ENCODE measurements at regions not wholly inside any gene's neighbourhood (a gene's known extent, or its start where the extent isn't known, plus 50 kb on each side); places are given as distances from the start of the nearest gene placed in this dataset.
"Not testable (repeated sequence)": the region's sequence is repeated elsewhere in the genome, so short reads cannot be mapped to it uniquely, and the experiment has no call there.

DNA sequence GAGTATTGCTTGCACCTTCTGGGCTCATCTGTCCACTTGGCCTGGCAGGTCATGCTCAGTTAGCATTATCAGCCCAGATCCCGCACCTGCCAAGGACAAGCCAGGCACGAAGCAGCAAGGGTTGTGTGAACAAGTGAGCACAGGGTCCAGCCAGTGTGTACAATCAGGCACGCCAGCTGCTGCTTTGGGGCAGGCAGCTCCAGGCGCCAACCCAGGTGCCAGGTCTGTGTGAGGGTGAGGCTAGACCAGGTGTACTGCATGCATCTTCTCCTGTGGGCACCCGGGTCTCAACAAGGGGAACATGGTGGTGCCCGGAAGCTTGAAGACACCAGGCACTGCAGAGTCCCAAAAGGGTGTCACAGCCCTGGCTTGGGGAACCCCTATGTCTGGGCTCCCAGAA is 1446.8 kb downstream of the PCDH9 start:
- Histone ChIP-seq H3K4me1 (ENCODE audit: control insufficient read depth in 4 of 4, insufficient read depth in 4 of 4, low read length in 3 of 4) (no peaks in the 10 kb centered on the region), H3K4me3 (ENCODE audit: low read depth in 1 of 3, low read length in 3 of 3) (no peak overlapping the region), H3K27me3 (ENCODE audit: control insufficient read depth in 4 of 4, insufficient read depth in 4 of 4, low read length in 3 of 4) (no peaks in the 10 kb centered on the region), H3K27ac (ENCODE audit: low read depth in 1 of 2, low read length in 2 of 2) (no peak overlapping the region), H3K9ac (ENCODE audit: low read depth in 1 of 2, low read length in 2 of 2) (no peak overlapping the region), H3K36me3 (ENCODE audit: control insufficient read depth in 4 of 4, insufficient read depth in 3 of 4, low read depth in 1 of 4, low read length in 3 of 4) (no peaks in the 10 kb centered on the region), H3K9me3 (ENCODE audit: control insufficient read depth in 4 of 4, low read length in 3 of 4) (no peaks in the 10 kb centered on the region)
- TF ChIP-seq, protein P1, sequence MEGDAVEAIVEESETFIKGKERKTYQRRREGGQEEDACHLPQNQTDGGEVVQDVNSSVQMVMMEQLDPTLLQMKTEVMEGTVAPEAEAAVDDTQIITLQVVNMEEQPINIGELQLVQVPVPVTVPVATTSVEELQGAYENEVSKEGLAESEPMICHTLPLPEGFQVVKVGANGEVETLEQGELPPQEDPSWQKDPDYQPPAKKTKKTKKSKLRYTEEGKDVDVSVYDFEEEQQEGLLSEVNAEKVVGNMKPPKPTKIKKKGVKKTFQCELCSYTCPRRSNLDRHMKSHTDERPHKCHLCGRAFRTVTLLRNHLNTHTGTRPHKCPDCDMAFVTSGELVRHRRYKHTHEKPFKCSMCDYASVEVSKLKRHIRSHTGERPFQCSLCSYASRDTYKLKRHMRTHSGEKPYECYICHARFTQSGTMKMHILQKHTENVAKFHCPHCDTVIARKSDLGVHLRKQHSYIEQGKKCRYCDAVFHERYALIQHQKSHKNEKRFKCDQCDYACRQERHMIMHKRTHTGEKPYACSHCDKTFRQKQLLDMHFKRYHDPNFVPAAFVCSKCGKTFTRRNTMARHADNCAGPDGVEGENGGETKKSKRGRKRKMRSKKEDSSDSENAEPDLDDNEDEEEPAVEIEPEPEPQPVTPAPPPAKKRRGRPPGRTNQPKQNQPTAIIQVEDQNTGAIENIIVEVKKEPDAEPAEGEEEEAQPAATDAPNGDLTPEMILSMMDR (IDR thresholded peaks at IDR 0.05; ENCODE audit: low read depth, low read length, missing input control): no peak
- TF ChIP-seq TAF1 (conservative IDR thresholded peaks at IDR 0.05) (no peak), EGR1 (IDR thresholded peaks at IDR 0.05; ENCODE audit: low read depth in 2 of 2) (no peak), YY1 (IDR thresholded peaks at IDR 0.05) (no peak), GABPA (IDR thresholded peaks at IDR 0.05 in 1 of 2, conservative IDR thresholded peaks at IDR 0.05 in 1 of 2) (no peak), RXRA (IDR thresholded peaks at IDR 0.05) (no peak), HNF4G (IDR thresholded peaks at IDR 0.05) (no peak), FOXA1 (IDR thresholded peaks at IDR 0.05) (no peak)
- TF ChIP-seq, protein P2, sequence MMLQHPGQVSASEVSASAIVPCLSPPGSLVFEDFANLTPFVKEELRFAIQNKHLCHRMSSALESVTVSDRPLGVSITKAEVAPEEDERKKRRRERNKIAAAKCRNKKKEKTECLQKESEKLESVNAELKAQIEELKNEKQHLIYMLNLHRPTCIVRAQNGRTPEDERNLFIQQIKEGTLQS (IDR thresholded peaks at IDR 0.05): no peak
- TF ChIP-seq, protein P3, sequence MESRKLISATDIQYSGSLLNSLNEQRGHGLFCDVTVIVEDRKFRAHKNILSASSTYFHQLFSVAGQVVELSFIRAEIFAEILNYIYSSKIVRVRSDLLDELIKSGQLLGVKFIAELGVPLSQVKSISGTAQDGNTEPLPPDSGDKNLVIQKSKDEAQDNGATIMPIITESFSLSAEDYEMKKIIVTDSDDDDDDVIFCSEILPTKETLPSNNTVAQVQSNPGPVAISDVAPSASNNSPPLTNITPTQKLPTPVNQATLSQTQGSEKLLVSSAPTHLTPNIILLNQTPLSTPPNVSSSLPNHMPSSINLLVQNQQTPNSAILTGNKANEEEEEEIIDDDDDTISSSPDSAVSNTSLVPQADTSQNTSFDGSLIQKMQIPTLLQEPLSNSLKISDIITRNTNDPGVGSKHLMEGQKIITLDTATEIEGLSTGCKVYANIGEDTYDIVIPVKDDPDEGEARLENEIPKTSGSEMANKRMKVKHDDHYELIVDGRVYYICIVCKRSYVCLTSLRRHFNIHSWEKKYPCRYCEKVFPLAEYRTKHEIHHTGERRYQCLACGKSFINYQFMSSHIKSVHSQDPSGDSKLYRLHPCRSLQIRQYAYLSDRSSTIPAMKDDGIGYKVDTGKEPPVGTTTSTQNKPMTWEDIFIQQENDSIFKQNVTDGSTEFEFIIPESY (IDR thresholded peaks at IDR 0.05): no peak
- TF ChIP-seq, protein P4, sequence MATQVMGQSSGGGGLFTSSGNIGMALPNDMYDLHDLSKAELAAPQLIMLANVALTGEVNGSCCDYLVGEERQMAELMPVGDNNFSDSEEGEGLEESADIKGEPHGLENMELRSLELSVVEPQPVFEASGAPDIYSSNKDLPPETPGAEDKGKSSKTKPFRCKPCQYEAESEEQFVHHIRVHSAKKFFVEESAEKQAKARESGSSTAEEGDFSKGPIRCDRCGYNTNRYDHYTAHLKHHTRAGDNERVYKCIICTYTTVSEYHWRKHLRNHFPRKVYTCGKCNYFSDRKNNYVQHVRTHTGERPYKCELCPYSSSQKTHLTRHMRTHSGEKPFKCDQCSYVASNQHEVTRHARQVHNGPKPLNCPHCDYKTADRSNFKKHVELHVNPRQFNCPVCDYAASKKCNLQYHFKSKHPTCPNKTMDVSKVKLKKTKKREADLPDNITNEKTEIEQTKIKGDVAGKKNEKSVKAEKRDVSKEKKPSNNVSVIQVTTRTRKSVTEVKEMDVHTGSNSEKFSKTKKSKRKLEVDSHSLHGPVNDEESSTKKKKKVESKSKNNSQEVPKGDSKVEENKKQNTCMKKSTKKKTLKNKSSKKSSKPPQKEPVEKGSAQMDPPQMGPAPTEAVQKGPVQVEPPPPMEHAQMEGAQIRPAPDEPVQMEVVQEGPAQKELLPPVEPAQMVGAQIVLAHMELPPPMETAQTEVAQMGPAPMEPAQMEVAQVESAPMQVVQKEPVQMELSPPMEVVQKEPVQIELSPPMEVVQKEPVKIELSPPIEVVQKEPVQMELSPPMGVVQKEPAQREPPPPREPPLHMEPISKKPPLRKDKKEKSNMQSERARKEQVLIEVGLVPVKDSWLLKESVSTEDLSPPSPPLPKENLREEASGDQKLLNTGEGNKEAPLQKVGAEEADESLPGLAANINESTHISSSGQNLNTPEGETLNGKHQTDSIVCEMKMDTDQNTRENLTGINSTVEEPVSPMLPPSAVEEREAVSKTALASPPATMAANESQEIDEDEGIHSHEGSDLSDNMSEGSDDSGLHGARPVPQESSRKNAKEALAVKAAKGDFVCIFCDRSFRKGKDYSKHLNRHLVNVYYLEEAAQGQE (IDR thresholded peaks at IDR 0.05): no peak
- TF ChIP-seq, protein P5, sequence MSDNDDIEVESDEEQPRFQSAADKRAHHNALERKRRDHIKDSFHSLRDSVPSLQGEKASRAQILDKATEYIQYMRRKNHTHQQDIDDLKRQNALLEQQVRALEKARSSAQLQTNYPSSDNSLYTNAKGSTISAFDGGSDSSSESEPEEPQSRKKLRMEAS (IDR thresholded peaks at IDR 0.05): no peak
- 75% methylated on average over 6 of the region's 6 CpGs for WGBS
- no peak for DNase-seq (ENCODE audit: low spot score)

DNA sequence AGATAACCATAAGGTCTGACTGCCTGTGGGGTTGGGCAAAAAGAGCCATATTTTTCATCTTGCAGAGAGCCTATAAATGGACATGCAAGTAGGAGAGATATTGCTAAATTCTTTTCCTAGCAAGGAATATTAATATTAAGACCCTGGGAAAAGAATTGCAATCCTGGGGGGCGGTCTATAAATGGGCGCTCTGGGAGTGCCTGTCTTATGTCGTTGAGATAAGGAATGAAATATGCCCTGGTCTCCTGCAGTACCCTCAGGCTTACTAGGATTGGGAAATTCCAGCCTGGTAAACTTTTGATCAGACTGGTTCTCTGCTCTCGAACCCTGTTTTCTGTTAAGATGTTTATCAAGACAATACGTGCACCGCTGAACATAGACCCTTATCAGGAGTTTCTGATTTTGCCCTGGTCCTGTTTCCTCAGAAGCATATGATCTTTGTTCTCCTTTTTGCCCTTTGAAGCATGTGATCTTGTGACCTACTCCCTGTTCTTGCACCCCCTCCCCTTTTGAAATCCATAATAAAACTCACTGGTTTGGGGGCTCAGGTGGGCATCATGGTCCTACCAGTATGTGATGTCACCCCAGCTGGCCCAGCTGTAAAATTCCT is 1458.3 kb downstream of the PCDH9 start:
- DNase-seq (ENCODE audit: low spot score); H3K27ac ChIP-seq (ENCODE audit: low read depth in 1 of 2, low read length in 2 of 2); H3K4me3 ChIP-seq (ENCODE audit: low read depth in 1 of 3, low read length in 3 of 3); H3K36me3 ChIP-seq (ENCODE audit: control insufficient read depth in 4 of 4, insufficient read depth in 3 of 4, low read depth in 1 of 4, low read length in 3 of 4); H3K4me1 ChIP-seq (ENCODE audit: control insufficient read depth in 4 of 4, insufficient read depth in 4 of 4, low read length in 3 of 4); H3K9ac ChIP-seq (ENCODE audit: low read depth in 1 of 2, low read length in 2 of 2); H3K9me3 ChIP-seq (ENCODE audit: control insufficient read depth in 4 of 4, low read length in 3 of 4); H3K27me3 ChIP-seq (ENCODE audit: control insufficient read depth in 4 of 4, insufficient read depth in 4 of 4, low read length in 3 of 4): not testable (repeated sequence)
- WGBS: 80% methylated on average over 6 of the region's 6 CpGs

Measured in liver (tissue), 8 donors.